ENCODE measurements at regions not wholly inside any gene's neighbourhood (a gene's known extent, or its start where the extent isn't known, plus 50 kb on each side); places are given as distances from the start of the nearest gene placed in this dataset.

GRCh38 chr10:90579602-90580242 lies 278.1 kb downstream of the HTR7 start:
- no peak for DNase-seq (ENCODE audit: low read depth in 4 of 4, low spot score in 1 of 4)

GRCh38 chr10:90583416-90583815 lies 274.4 kb downstream of the HTR7 start:
- DNase-seq (ENCODE audit: low read depth in 4 of 4, low spot score in 1 of 4) = no peak

- DNase-seq (ENCODE audit: low read depth in 4 of 4, low spot score in 1 of 4) = no peak
These were observed 270.8 kb downstream of the HTR7 start for GRCh38 chr10:90587081-90587491.

GRCh38 chr10:90587561-90587960 lies 270.3 kb downstream of the HTR7 start:
- DNase-seq (ENCODE audit: low read depth in 4 of 4, low spot score in 1 of 4) = no peak

GRCh38 chr10:90588222-90588621 lies 269.6 kb downstream of the HTR7 start:
- no peak for DNase-seq (ENCODE audit: low read depth in 4 of 4, low spot score in 1 of 4)

GRCh38 chr10:90589825-90590224 lies 268.0 kb downstream of the HTR7 start:
- no peak for DNase-seq (ENCODE audit: low read depth in 4 of 4, low spot score in 1 of 4)

- DNase-seq (ENCODE audit: low read depth in 4 of 4, low spot score in 1 of 4) = no peak
These were observed 266.2 kb downstream of the HTR7 start for GRCh38 chr10:90591629-90592028.

GRCh38 chr10:90592638-90593302 lies 265.1 kb downstream of the HTR7 start:
- no peak for DNase-seq (ENCODE audit: low read depth in 4 of 4, low spot score in 1 of 4)

GRCh38 chr10:90598513-90598912 lies 259.3 kb downstream of the HTR7 start:
- DNase-seq (ENCODE audit: low read depth in 4 of 4, low spot score in 1 of 4) = no peak

GRCh38 chr10:90602862-90603610 lies 254.8 kb downstream of the HTR7 start:
- no peak for DNase-seq (ENCODE audit: low read depth in 4 of 4, low spot score in 1 of 4)

- no peak for DNase-seq (ENCODE audit: low read depth in 4 of 4, low spot score in 1 of 4)
These were observed 253.2 kb downstream of the HTR7 start for GRCh38 chr10:90604636-90605035.

- no peak for DNase-seq (ENCODE audit: low read depth in 4 of 4, low spot score in 1 of 4)
These were observed 252.3 kb downstream of the HTR7 start for GRCh38 chr10:90605506-90605905.

- no peak for DNase-seq (ENCODE audit: low read depth in 4 of 4, low spot score in 1 of 4)
These were observed 245.6 kb downstream of the HTR7 start for GRCh38 chr10:90612276-90612675.

- DNase-seq (ENCODE audit: low read depth in 4 of 4, low spot score in 1 of 4) = no peak
These were observed 243.2 kb downstream of the HTR7 start for GRCh38 chr10:90614631-90615030.

- no peak for DNase-seq (ENCODE audit: low read depth in 4 of 4, low spot score in 1 of 4)
These were observed 236.3 kb downstream of the HTR7 start for GRCh38 chr10:90621577-90621976.

GRCh38 chr10:90635111-90635765 lies 222.6 kb downstream of the HTR7 start:
- no peak for DNase-seq (ENCODE audit: low read depth in 4 of 4, low spot score in 1 of 4)

- no peak for DNase-seq (ENCODE audit: low read depth in 4 of 4, low spot score in 1 of 4)
These were observed 217.1 kb downstream of the HTR7 start for GRCh38 chr10:90640756-90641155.

- DNase-seq (ENCODE audit: low read depth in 4 of 4, low spot score in 1 of 4) = no peak
These were observed 216.1 kb downstream of the HTR7 start for GRCh38 chr10:90641731-90642130.

GRCh38 chr10:90642136-90642535 lies 215.7 kb downstream of the HTR7 start:
- DNase-seq (ENCODE audit: low read depth in 4 of 4, low spot score in 1 of 4) = no peak

GRCh38 chr10:90642650-90643049 lies 215.2 kb downstream of the HTR7 start:
- DNase-seq (ENCODE audit: low read depth in 4 of 4, low spot score in 1 of 4) = no peak

- no peak for DNase-seq (ENCODE audit: low read depth in 4 of 4, low spot score in 1 of 4)
These were observed 213.7 kb downstream of the HTR7 start for GRCh38 chr10:90644165-90644564.

- no peak for DNase-seq (ENCODE audit: low read depth in 4 of 4, low spot score in 1 of 4)
These were observed 207.0 kb downstream of the HTR7 start for GRCh38 chr10:90650858-90651257.
